ENCODE measurements at regions not wholly inside any gene's neighbourhood (a gene's known extent, or its start where the extent isn't known, plus 50 kb on each side); places are given as distances from the start of the nearest gene placed in this dataset.

GRCh38 chr15:79543097-79543496 lies 111.0 kb downstream of the MINAR1 start:
- H4K20me1 ChIP-seq (ENCODE audit: control insufficient read depth, insufficient read depth, insufficient read length), result no peaks in the 10 kb centered on the region
- H2AFZ ChIP-seq (ENCODE audit: low read length), result no peak overlapping the region
- Mint-ChIP-seq H3K4me1 (0 out of 4 replicates have a peak, but pooled peaks cover 0 to 3% of the 10 kb centered on the region in 2 experiments), H3K4me3 (no peak overlapping the region), H3K27ac (no peak overlapping the region), H3K27me3 (ENCODE audit: low read depth) (no peaks in the 10 kb centered on the region; the same call in none of the 2 replicates), H3K36me3 (ENCODE audit: insufficient read depth in 1 of 3, low read depth in 3 of 3) (no peaks in the 10 kb centered on the region; a peak in 1 of 7 replicates), H3K9me3 (no peaks in the 10 kb centered on the region)
- H3K79me1 ChIP-seq (ENCODE audit: insufficient read depth, low read depth, low read length, poor library complexity, severe bottlenecking), result no peaks in the 10 kb centered on the region
- H2AK5ac ChIP-seq (ENCODE audit: insufficient read length, low read length), result no peak overlapping the region
- no peak overlapping the region for H4K8ac ChIP-seq (replicated peaks; ENCODE audit: insufficient read length, low read depth, low read length)
- H4K91ac ChIP-seq (ENCODE audit: insufficient read length, low read depth, low read length), result no peak overlapping the region
- H3K23ac ChIP-seq (ENCODE audit: insufficient read length, low read depth, low read length), result no peak overlapping the region
- H3K4me2 ChIP-seq (ENCODE audit: insufficient read depth, insufficient read length, low read length), result no peak overlapping the region
- H3K27me3 ChIP-seq (ENCODE audit: insufficient read depth, low read length), result no peaks in the 10 kb centered on the region
- H2BK20ac ChIP-seq (ENCODE audit: low read depth, low read length, poor library complexity, severe bottlenecking), result no peak overlapping the region
- H4K5ac ChIP-seq (ENCODE audit: insufficient read length, low read depth, low read length), result no peak overlapping the region
- no peaks in the 10 kb centered on the region for H3K23me2 ChIP-seq (ENCODE audit: insufficient read length, low read depth, low read length, poor library complexity, severe bottlenecking)
- no peaks in the 10 kb centered on the region for H3K9me3 ChIP-seq (ENCODE audit: control insufficient read depth, low read depth, low read length)
- H3K27ac ChIP-seq (ENCODE audit: insufficient read length, low read depth, low read length), result no peak overlapping the region
- H2BK12ac ChIP-seq (ENCODE audit: insufficient read length, low read depth, low read length), result no peak overlapping the region
- TF ChIP-seq CTCF (conservative IDR thresholded peaks at IDR 0.05), result 0 out of 3 replicates have a peak, but pooled peaks have one; percentile 15
- H3K4ac ChIP-seq (ENCODE audit: low read depth, low read length), result no peak overlapping the region
- no peak overlapping the region for H2BK15ac ChIP-seq (ENCODE audit: low read depth, low read length)
- no peak overlapping the region for H3K14ac ChIP-seq (ENCODE audit: insufficient read depth, low read length)
- H3T11ph ChIP-seq (ENCODE audit: low read length), result no peak overlapping the region
- H3K9ac ChIP-seq (ENCODE audit: extremely low read depth, insufficient read length, low read length), result no peak overlapping the region
- H3K4me1 ChIP-seq (ENCODE audit: insufficient read depth, low read length), result peaks cover 2% of the 10 kb centered on the region; the same call in 1 of the 2 replicates
- no peak overlapping the region for H3K18ac ChIP-seq (ENCODE audit: insufficient read length, low read depth, low read length)
- DNase-seq, result no peak
- no peak overlapping the region for H2BK5ac ChIP-seq (ENCODE audit: insufficient read length, low read length)
- H3K79me2 ChIP-seq (ENCODE audit: insufficient read depth, low read length), result no peaks in the 10 kb centered on the region
- H2BK120ac ChIP-seq (ENCODE audit: low read depth, low read length, poor library complexity, severe bottlenecking), result no peak overlapping the region
- no peak overlapping the region for H3K56ac ChIP-seq (ENCODE audit: insufficient read length, low read depth, low read length)
